HG03159 (cell line): ENCODE measurements at regions not wholly inside any gene's neighbourhood (a gene's known extent, or its start where the extent isn't known, plus 50 kb on each side); places are given as distances from the start of the nearest gene placed in this dataset.

ENCODE experiments used
- ATAC-seq: cut with Tn5 transposase; IDR thresholded peaks from one replicate; pipeline ENCODE4 v1.9.1; 2021; ENCODE audit warnings: mild to moderate bottlenecking, moderate library complexity; ENCODE audit not compliant: unreplicated experiment

- no peak for ATAC-seq
Measured at GRCh38 chr20:11429889-11430519, 487.7 kb upstream of the BTBD3 start.

GRCh38 chr20:11430652-11431051 is 487.0 kb upstream of the BTBD3 start:
- no peak for ATAC-seq

GRCh38 chr20:11431621-11432020 is 486.1 kb upstream of the BTBD3 start:
- ATAC-seq, result no peak

GRCh38 chr20:11432407-11432806 is 485.3 kb upstream of the BTBD3 start:
- no peak for ATAC-seq

- no peak for ATAC-seq
Measured at GRCh38 chr20:11436113-11436905, 481.4 kb upstream of the BTBD3 start.

- no peak for ATAC-seq
Measured at GRCh38 chr20:11437090-11437489, 480.6 kb upstream of the BTBD3 start.

GRCh38 chr20:11437611-11438380 is 479.9 kb upstream of the BTBD3 start:
- ATAC-seq, result no peak

- no peak for ATAC-seq
Measured at GRCh38 chr20:11438412-11438811, 479.3 kb upstream of the BTBD3 start.

- no peak for ATAC-seq
Measured at GRCh38 chr20:11443382-11444119, 474.1 kb upstream of the BTBD3 start.

GRCh38 chr20:11445161-11445560 is 472.5 kb upstream of the BTBD3 start:
- no peak for ATAC-seq

GRCh38 chr20:11445891-11446290 is 471.8 kb upstream of the BTBD3 start:
- ATAC-seq, result no peak

- no peak for ATAC-seq
Measured at GRCh38 chr20:11447371-11448100, 470.2 kb upstream of the BTBD3 start.

- no peak for ATAC-seq
Measured at GRCh38 chr20:11448554-11448953, 469.1 kb upstream of the BTBD3 start.

- no peak for ATAC-seq
Measured at GRCh38 chr20:11451793-11452291, 465.9 kb upstream of the BTBD3 start.

GRCh38 chr20:11452326-11452725 is 465.4 kb upstream of the BTBD3 start:
- no peak for ATAC-seq

GRCh38 chr20:11453430-11453829 is 464.3 kb upstream of the BTBD3 start:
- ATAC-seq, result no peak

- ATAC-seq, result peak; percentile 38
Measured at GRCh38 chr20:11454966-11455799, 462.5 kb upstream of the BTBD3 start.

- no peak for ATAC-seq
Measured at GRCh38 chr20:11457488-11457887, 460.2 kb upstream of the BTBD3 start.
